CD14-positive monocyte (primary cell): ENCODE measurements at regions not wholly inside any gene's neighbourhood (a gene's known extent, or its start where the extent isn't known, plus 50 kb on each side); places are given as distances from the start of the nearest gene placed in this dataset.

ENCODE experiments used
- DNase-seq, 3 donors: peaks; one replicate each; pipeline ENCODE4 v3.0.0-alpha.2; 2011 to 2022
- H2AFZ ChIP-seq: 2 replicates; pipeline ENCODE4 v1.6.0; 2012; ENCODE audit warnings: mild to moderate bottlenecking, low read depth, low read length, inconsistent platforms; ENCODE audit not compliant: insufficient read depth, poor library complexity, severe bottlenecking
- H3K27ac ChIP-seq, 2 donors: 1 replicate in 1 of 2; 2 replicates in 1 of 2; pipeline ENCODE4 v1.5.1; 2012 to 2013; ENCODE audit warnings: low read length in 2 of 2, control low read depth in 1 of 2, inconsistent platforms in 1 of 2, low read depth in 1 of 2, mild to moderate bottlenecking in 1 of 2
- H3K27me3 ChIP-seq, 2 donors: one replicate each; pipeline versions ENCODE4 v1.6.0 to v1.6.1; 2011 to 2013; ENCODE audit warnings: low read length in 2 of 2; ENCODE audit not compliant: control insufficient read depth in 2 of 2, insufficient read depth in 2 of 2
- H3K36me3 ChIP-seq, 2 donors: replicated peaks in 1 of 2; 1 replicate in 1 of 2; 2 replicates in 1 of 2; pipeline versions ENCODE4 v1.5.1 to v1.6.1; 2012 to 2013; ENCODE audit warnings: low read length in 2 of 2, control low read depth in 1 of 2, inconsistent platforms in 1 of 2, mild to moderate bottlenecking in 1 of 2; ENCODE audit not compliant: insufficient read depth in 2 of 2, control insufficient read depth in 1 of 2
- H3K4me1 ChIP-seq, 2 donors: 1 replicate in 1 of 2; 2 replicates in 1 of 2; pipeline versions ENCODE4 v1.5.1 to v1.6.1; 2012 to 2013; ENCODE audit warnings: low read length in 2 of 2, control low read depth in 1 of 2, inconsistent platforms in 1 of 2, mild to moderate bottlenecking in 1 of 2, moderate library complexity in 1 of 2; ENCODE audit not compliant: insufficient read depth in 2 of 2, control insufficient read depth in 1 of 2
- H3K4me2 ChIP-seq: replicated peaks from 2 replicates; pipeline ENCODE3; 2012; ENCODE audit warnings: low read length, moderate library complexity, mild to moderate bottlenecking; ENCODE audit not compliant: poor library complexity, severe bottlenecking; ENCODE audit errors: extremely low read depth
- H3K4me3 ChIP-seq, 3 experiments: fragments of 200-600 bp in 1 of 3; sonication (generic) in 1 of 3; replicated peaks in 1 of 3; 1 replicate in 2 of 3; 2 replicates in 1 of 3; pipeline ENCODE4 v1.5.1; 2011 to 2013; ENCODE audit warnings: low read length in 3 of 3, mild to moderate bottlenecking in 3 of 3, control low read depth in 2 of 3, low read depth in 2 of 3, inconsistent platforms in 1 of 3, moderate library complexity in 1 of 3
- H3K79me2 ChIP-seq: 2 replicates; pipeline ENCODE4 v1.6.0; 2012; ENCODE audit warnings: mild to moderate bottlenecking, control low read depth, inconsistent platforms, low read length, moderate library complexity; ENCODE audit not compliant: insufficient read depth
- H3K9ac ChIP-seq: 2 replicates; pipeline ENCODE4 v1.6.0; 2017; ENCODE audit warnings: low read length, mild to moderate bottlenecking; ENCODE audit not compliant: insufficient read depth, poor library complexity, severe bottlenecking
- H3K9me3 ChIP-seq, 2 donors: replicated peaks in 1 of 2; 1 replicate in 1 of 2; 2 replicates in 1 of 2; pipeline versions ENCODE4 v1.5.1 to v1.6.1; 2012 to 2013; ENCODE audit warnings: low read length in 2 of 2, control low read depth in 1 of 2; ENCODE audit not compliant: control insufficient read depth in 1 of 2, insufficient read depth in 1 of 2
- H4K20me1 ChIP-seq: 2 replicates; pipeline ENCODE4 v1.6.0; 2012; ENCODE audit warnings: mild to moderate bottlenecking, low read length, control low read depth, moderate library complexity; ENCODE audit not compliant: insufficient read depth
- H3K27ac Mint-ChIP-seq, 7 donors: one replicate each; pipeline ENCODE4 v1.8.0; 2020; ENCODE audit warnings: mild to moderate bottlenecking in 7 of 7, mixed read lengths in 7 of 7, moderate library complexity in 6 of 7, inconsistent platforms in 2 of 7
- H3K27me3 Mint-ChIP-seq, 3 donors: one replicate each; pipeline ENCODE4 v1.8.0; 2021 to 2022; ENCODE audit warnings: low read depth in 3 of 3, mild to moderate bottlenecking in 3 of 3, mixed read lengths in 3 of 3, moderate library complexity in 3 of 3, inconsistent platforms in 1 of 3
- H3K36me3 Mint-ChIP-seq, 2 donors: one replicate each; pipeline ENCODE4 v1.8.0; 2020; ENCODE audit warnings: mixed read lengths in 2 of 2, inconsistent platforms in 1 of 2, mild to moderate bottlenecking in 1 of 2
- H3K4me1 Mint-ChIP-seq: one replicate; pipeline ENCODE4 v1.8.0; 2020; ENCODE audit warnings: mild to moderate bottlenecking, mixed read lengths
- H3K4me3 Mint-ChIP-seq, 2 donors: one replicate each; pipeline ENCODE4 v1.8.0; 2020; ENCODE audit warnings: mild to moderate bottlenecking in 2 of 2, mixed read lengths in 2 of 2, moderate library complexity in 1 of 2
- H3K9me3 Mint-ChIP-seq, 7 donors: one replicate each; pipeline ENCODE4 v1.8.0; 2020 to 2022; ENCODE audit warnings: mixed read lengths in 7 of 7, mild to moderate bottlenecking in 6 of 7, moderate library complexity in 6 of 7, inconsistent platforms in 2 of 7
- CTCF ChIP-seq: fragments of 200-600 bp; IDR thresholded peaks from one replicate; pipeline ENCODE4 v1.8.0; 2022; ENCODE audit warnings: antibody characterized with exemption, mild to moderate bottlenecking
- WGBS: methylation state at CpG from one replicate; pipeline ENCODE4 v1.1.5; 2013; ENCODE audit warnings: missing lambda C conversion rate; ENCODE audit not compliant: insufficient coverage; 5-methylcytosine and 5-hydroxymethylcytosine counted together
- intact Hi-C, 2 donors: fragments of 100-400 bp; cut with micrococcal nuclease; formaldehyde crosslinking; loops; one replicate each; pipeline versions ENCODE4 v1.15.0 to v1.15.1; 2023

GRCh38 chr2:64707276-64707675, 53.6 kb upstream of the SERTAD2 start:
- Histone ChIP-seq H3K27ac (no peak overlapping the region), H3K36me3 (no peaks in the 10 kb centered on the region), H3K9me3 (no peaks in the 10 kb centered on the region), H3K27me3 (no peaks in the 10 kb centered on the region), H3K9ac (no peak overlapping the region), H2AFZ (no peak overlapping the region), H4K20me1 (peaks cover 3% of the 10 kb centered on the region), H3K79me2 (peaks cover 8% of the 10 kb centered on the region), H3K4me1 (peaks cover 3 to 7% of the 10 kb centered on the region in 2 donors), H3K4me3 (no peak overlapping the region), H3K4me2 (no peak overlapping the region)
- no peak for TF ChIP-seq CTCF
- Mint-ChIP-seq H3K4me3 (no peak overlapping the region), H3K27ac (no peak overlapping the region), H3K4me1 (peaks cover 6% of the 10 kb centered on the region), H3K27me3 (no peaks in the 10 kb centered on the region), H3K36me3 (peaks cover 3% of the 10 kb centered on the region in 2 donors), H3K9me3 (peaks cover 0 to 5% (median 0%) of the 10 kb centered on the region in 7 donors)
- intact Hi-C loops = no loop called here
- no CpG with 5 or more reads among the region's 2 CpGs for WGBS
- no peak for DNase-seq

- no peaks in the 10 kb centered on the region for H3K9me3 ChIP-seq
- H3K9ac ChIP-seq = no peak overlapping the region
- no peak overlapping the region for H3K27ac Mint-ChIP-seq
- H3K27ac ChIP-seq = no peak overlapping the region
- peaks cover 3% of the 10 kb centered on the region for H4K20me1 ChIP-seq
- DNase-seq = no peak
- TF ChIP-seq CTCF = no peak
- intact Hi-C loops = no loop called here
- peaks cover 6% of the 10 kb centered on the region for H3K4me1 Mint-ChIP-seq
- H3K36me3 Mint-ChIP-seq = peaks cover 3 to 5% of the 10 kb centered on the region in 2 donors
- H3K36me3 ChIP-seq = no peaks in the 10 kb centered on the region
- no peak overlapping the region for H3K4me2 ChIP-seq
- H3K79me2 ChIP-seq = peaks cover 10% of the 10 kb centered on the region
- H3K4me1 ChIP-seq = peaks cover 3 to 7% of the 10 kb centered on the region in 2 donors
- no peak overlapping the region for H2AFZ ChIP-seq
- 94% methylated on average over 2 of the region's 3 CpGs for WGBS
- no peak overlapping the region for H3K4me3 Mint-ChIP-seq
- H3K27me3 ChIP-seq = no peaks in the 10 kb centered on the region
- H3K9me3 Mint-ChIP-seq = peaks cover 0 to 5% (median 0%) of the 10 kb centered on the region in 7 donors
- H3K27me3 Mint-ChIP-seq = peaks cover 0 to 3% (median 0%) of the 10 kb centered on the region in 3 donors
- no peak overlapping the region for H3K4me3 ChIP-seq
These were observed 55.1 kb upstream of the SERTAD2 start for GRCh38 chr2:64708829-64709228.
